IgD-negative memory B cell (primary cell): ENCODE measurements at regions not wholly inside any gene's neighbourhood (a gene's known extent, or its start where the extent isn't known, plus 50 kb on each side); places are given as distances from the start of the nearest gene placed in this dataset.
"Not testable (repeated sequence)": the region's sequence is repeated elsewhere in the genome, so short reads cannot be mapped to it uniquely, and the experiment has no call there.

Experiments
- H3K27ac Mint-ChIP-seq, 3 donors: one replicate each; pipeline ENCODE4 v1.8.0; 2020 to 2022; ENCODE audit warnings: mild to moderate bottlenecking in 3 of 3, mixed read lengths in 3 of 3, moderate library complexity in 1 of 3
- H3K27me3 Mint-ChIP-seq: one replicate; pipeline ENCODE4 v1.8.0; 2021; ENCODE audit warnings: mixed read lengths
- H3K36me3 Mint-ChIP-seq: one replicate; pipeline ENCODE4 v1.8.0; 2020; ENCODE audit warnings: mild to moderate bottlenecking, mixed read lengths
- H3K4me1 Mint-ChIP-seq, 3 donors: one replicate each; pipeline ENCODE4 v1.8.0; 2020 to 2022; ENCODE audit warnings: mixed read lengths in 3 of 3, mild to moderate bottlenecking in 1 of 3
- H3K4me3 Mint-ChIP-seq, 4 donors: one replicate each; pipeline ENCODE4 v1.8.0; 2020 to 2022; ENCODE audit warnings: mild to moderate bottlenecking in 4 of 4, mixed read lengths in 4 of 4, moderate library complexity in 3 of 4
- H3K9me3 Mint-ChIP-seq, 3 donors: one replicate each; pipeline ENCODE4 v1.8.0; 2020 to 2021; ENCODE audit warnings: mixed read lengths in 3 of 3, mild to moderate bottlenecking in 1 of 3

DNA sequence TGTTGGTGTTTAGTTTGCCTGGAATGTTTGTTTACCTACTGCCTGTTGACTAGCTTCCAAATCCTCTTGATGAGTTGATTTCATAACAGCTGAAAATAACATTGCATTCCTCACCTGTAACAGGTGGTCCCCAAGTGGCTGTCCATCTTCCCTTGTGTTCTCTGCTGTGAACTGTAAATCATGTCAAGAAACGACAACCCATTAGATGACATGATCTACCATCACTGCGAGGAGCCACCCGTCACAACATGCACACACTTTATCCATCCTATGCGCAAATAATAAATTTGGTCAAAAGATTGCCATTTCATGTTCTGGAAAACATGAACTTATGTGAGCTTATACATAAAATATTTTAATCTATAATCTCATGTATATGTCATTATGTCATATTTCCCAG is 199.1 kb upstream of the POMZP3 start:
- not testable (repeated sequence) for H3K9me3 Mint-ChIP-seq, H3K4me3 Mint-ChIP-seq, H3K27me3 Mint-ChIP-seq, H3K4me1 Mint-ChIP-seq, H3K36me3 Mint-ChIP-seq, H3K27ac Mint-ChIP-seq

DNA sequence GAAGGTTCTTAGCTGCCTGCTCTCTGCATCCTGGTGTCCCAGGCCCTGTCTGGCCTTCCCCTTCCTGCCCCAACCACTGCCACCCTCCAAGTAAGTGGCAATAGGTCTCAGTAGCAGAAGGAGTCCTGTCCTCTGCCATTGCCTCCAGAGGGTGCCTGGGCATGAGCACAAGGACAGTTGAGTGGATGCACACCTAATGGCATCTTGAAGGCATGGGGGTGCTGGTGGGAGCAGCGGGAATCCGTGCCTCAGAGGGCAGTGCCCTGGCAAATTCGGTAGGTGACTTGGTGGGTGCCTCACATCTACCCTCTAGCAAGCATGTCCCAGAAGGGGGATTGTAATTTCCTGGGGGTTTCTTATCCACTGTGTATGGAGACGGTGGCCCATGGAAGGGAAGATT is 182.8 kb upstream of the POMZP3 start:
- H3K36me3 Mint-ChIP-seq, H3K4me3 Mint-ChIP-seq, H3K9me3 Mint-ChIP-seq, H3K27ac Mint-ChIP-seq, H3K4me1 Mint-ChIP-seq, H3K27me3 Mint-ChIP-seq: not testable (repeated sequence)

DNA sequence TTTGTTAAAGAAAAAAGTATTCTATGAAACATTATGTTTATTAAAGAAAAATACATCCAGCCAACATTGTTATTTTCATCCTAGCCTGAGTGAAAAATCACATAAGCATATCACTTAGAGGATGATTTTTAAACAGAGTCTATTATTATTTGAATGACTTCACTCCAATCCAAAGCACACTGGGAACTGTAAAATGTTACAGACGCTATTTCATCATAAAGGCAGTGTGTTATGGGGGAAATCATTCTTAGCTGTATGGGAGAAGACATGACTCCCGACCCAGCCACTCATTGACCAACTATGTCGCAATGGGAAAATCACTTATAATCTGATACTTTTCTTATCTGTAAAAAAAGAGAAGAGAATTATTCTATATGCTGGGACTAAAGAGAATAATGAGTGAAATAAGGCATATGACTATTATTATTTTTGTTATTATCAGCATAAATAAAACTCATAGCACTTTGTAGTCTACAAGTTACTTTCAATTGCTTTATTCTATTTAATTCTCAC is 180.6 kb upstream of the POMZP3 start:
- not testable (repeated sequence) for H3K36me3 Mint-ChIP-seq, H3K27ac Mint-ChIP-seq, H3K4me3 Mint-ChIP-seq, H3K9me3 Mint-ChIP-seq, H3K4me1 Mint-ChIP-seq, H3K27me3 Mint-ChIP-seq

- H3K27me3 Mint-ChIP-seq, H3K9me3 Mint-ChIP-seq, H3K36me3 Mint-ChIP-seq, H3K27ac Mint-ChIP-seq, H3K4me3 Mint-ChIP-seq, H3K4me1 Mint-ChIP-seq: not testable (repeated sequence)
Measured at GRCh38 chr7:76806460-76806859, 179.4 kb upstream of the POMZP3 start.

GRCh38 chr7:76806010-76806409 is 178.9 kb upstream of the POMZP3 start:
- H3K27ac Mint-ChIP-seq, H3K36me3 Mint-ChIP-seq, H3K4me1 Mint-ChIP-seq, H3K4me3 Mint-ChIP-seq, H3K27me3 Mint-ChIP-seq, H3K9me3 Mint-ChIP-seq: not testable (repeated sequence)

- H3K9me3 Mint-ChIP-seq, H3K27me3 Mint-ChIP-seq, H3K4me3 Mint-ChIP-seq, H3K36me3 Mint-ChIP-seq, H3K4me1 Mint-ChIP-seq, H3K27ac Mint-ChIP-seq: not testable (repeated sequence)
Measured at GRCh38 chr7:76805262-76805661, 178.2 kb upstream of the POMZP3 start.

GRCh38 chr7:76797639-76798038 is 170.6 kb upstream of the POMZP3 start:
- H3K27ac Mint-ChIP-seq, H3K9me3 Mint-ChIP-seq, H3K4me3 Mint-ChIP-seq, H3K36me3 Mint-ChIP-seq, H3K4me1 Mint-ChIP-seq, H3K27me3 Mint-ChIP-seq: not testable (repeated sequence)

DNA sequence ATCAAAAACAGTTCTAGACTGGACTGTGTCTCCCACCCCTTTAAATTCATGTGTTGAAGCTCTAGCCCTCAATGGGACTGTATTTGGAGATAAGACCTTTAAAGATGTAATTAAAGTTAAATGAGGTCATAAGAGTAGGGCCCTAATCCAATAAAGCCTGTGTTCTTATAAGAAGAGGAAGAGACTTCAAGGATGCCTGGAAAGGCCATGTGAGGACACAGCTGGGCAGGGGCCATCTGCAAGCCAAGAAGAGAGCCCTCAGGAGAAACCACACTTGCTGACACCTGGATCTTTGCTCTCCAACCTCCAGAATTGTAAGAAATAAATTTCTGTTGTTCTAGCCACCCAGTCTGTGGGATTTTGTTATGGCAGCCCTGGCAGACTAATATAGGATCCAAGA is 153.6 kb upstream of the POMZP3 start:
- H3K27me3 Mint-ChIP-seq, H3K36me3 Mint-ChIP-seq, H3K4me3 Mint-ChIP-seq, H3K27ac Mint-ChIP-seq, H3K4me1 Mint-ChIP-seq, H3K9me3 Mint-ChIP-seq: not testable (repeated sequence)

GRCh38 chr7:76774279-76774678 is 147.2 kb upstream of the POMZP3 start:
- H3K27me3 Mint-ChIP-seq, H3K4me1 Mint-ChIP-seq, H3K27ac Mint-ChIP-seq, H3K36me3 Mint-ChIP-seq, H3K4me3 Mint-ChIP-seq, H3K9me3 Mint-ChIP-seq: not testable (repeated sequence)

- H3K27ac Mint-ChIP-seq, H3K9me3 Mint-ChIP-seq, H3K36me3 Mint-ChIP-seq, H3K4me1 Mint-ChIP-seq, H3K4me3 Mint-ChIP-seq, H3K27me3 Mint-ChIP-seq: not testable (repeated sequence)
Measured at GRCh38 chr7:76771980-76772379, 144.9 kb upstream of the POMZP3 start.

DNA sequence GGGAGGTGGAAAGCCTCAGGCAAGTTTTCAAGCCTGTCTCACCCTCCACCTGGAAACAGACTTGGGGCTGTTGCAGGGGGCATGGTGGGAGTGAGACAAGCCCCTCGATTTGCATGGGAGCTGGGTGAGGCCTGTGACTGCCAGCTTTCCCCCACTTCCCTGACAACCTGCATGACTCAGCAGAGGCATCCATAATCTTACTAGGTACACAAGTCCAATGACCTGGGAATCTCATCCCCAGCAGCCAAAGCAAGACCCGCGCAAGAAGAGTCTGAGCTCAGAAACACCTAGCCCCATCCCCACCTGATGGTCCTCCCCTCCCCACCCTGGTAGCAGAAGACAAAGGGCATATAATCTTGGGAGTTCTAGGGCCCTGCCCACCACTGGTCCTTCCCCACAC is 136.9 kb upstream of the POMZP3 start:
- not testable (repeated sequence) for H3K4me1 Mint-ChIP-seq, H3K36me3 Mint-ChIP-seq, H3K27me3 Mint-ChIP-seq, H3K9me3 Mint-ChIP-seq, H3K4me3 Mint-ChIP-seq, H3K27ac Mint-ChIP-seq

- not testable (repeated sequence) for H3K27me3 Mint-ChIP-seq, H3K9me3 Mint-ChIP-seq, H3K4me3 Mint-ChIP-seq, H3K36me3 Mint-ChIP-seq, H3K27ac Mint-ChIP-seq, H3K4me1 Mint-ChIP-seq
Measured at GRCh38 chr7:76760546-76761220, 133.6 kb upstream of the POMZP3 start.

DNA sequence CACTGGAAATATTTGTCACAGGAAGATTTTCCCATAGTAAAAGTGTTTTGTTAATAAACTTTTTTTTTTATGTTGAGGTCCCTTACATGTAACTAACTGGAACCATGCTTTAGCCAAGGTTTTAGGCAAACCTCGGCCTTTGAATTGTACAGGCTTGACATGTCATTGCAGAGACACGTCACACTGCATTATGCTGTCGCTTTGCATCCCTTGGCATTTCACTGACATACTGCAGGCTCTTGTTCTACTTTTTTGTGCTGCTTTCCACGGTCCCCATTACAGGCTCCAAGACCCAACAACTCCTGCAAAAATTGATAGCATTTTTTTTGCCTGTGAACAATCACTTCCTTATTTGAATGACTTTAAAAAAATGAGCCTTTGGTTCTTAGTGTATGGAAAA is 112.5 kb upstream of the POMZP3 start:
- not testable (repeated sequence) for H3K4me3 Mint-ChIP-seq, H3K27me3 Mint-ChIP-seq, H3K9me3 Mint-ChIP-seq, H3K4me1 Mint-ChIP-seq, H3K36me3 Mint-ChIP-seq, H3K27ac Mint-ChIP-seq

DNA sequence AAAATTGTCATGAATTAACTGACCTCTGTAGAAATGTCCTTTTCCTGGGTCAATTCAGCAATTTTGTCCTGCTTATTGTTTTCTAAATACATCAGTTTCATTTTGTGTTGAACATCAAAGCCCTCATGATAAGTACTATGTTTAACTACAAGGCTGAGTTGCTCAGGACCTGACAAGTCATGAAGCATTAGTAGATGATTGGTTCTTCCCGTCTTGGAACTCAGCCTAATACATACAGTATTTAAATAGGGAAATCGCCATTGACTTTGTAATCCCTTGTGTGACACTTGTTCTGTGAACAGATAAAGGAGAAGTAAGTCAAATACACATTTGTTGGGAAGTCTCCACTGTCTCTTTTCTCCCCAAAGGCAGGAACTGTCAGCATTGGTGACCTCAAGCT is 109.6 kb upstream of the POMZP3 start:
- not testable (repeated sequence) for H3K27ac Mint-ChIP-seq, H3K9me3 Mint-ChIP-seq, H3K4me3 Mint-ChIP-seq, H3K4me1 Mint-ChIP-seq, H3K27me3 Mint-ChIP-seq, H3K36me3 Mint-ChIP-seq

DNA sequence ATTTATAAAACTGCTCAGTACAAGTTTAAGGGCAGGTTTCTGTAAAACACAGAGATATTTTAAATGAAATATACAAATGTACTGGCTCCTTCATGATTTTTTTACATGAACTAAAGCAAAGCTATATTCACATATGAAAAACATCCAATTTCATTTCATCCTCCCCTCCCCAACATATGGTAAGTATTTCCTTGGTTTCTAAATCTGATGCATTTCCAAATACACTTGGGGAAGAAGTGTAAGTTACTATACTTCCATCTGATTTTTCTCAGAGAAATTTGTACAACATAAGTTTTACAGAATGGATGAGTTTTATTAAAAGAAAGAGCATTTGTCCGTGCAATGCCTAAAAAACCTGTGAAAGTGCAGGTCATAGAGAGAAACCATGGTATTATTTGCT is 109.0 kb upstream of the POMZP3 start:
- not testable (repeated sequence) for H3K36me3 Mint-ChIP-seq, H3K9me3 Mint-ChIP-seq, H3K27ac Mint-ChIP-seq, H3K4me3 Mint-ChIP-seq, H3K4me1 Mint-ChIP-seq, H3K27me3 Mint-ChIP-seq

- H3K9me3 Mint-ChIP-seq: not testable (repeated sequence)
Measured at GRCh38 chr7:76735668-76736067, 108.6 kb upstream of the POMZP3 start.

DNA sequence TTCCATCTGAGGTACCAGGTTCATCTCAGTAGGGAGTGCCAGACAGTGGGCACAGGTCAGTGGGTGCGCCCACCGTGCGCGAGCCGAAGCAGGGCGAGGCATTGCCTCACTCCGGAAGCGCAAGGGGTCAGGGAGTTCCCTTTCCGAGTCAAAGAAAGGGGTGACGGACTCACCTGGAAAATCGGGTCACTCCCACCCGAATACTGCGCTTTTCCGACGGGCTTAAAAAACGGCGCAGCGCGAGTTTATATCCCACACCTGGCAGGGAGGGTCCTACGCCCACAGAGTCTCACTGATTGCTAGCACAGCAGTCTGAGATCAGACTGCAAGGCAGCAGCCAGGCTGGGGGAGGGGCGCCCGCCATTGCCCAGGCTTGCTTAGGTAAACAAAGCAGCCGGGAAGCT is 101.5 kb upstream of the POMZP3 start:
- H3K36me3 Mint-ChIP-seq, H3K27ac Mint-ChIP-seq, H3K4me1 Mint-ChIP-seq, H3K9me3 Mint-ChIP-seq, H3K27me3 Mint-ChIP-seq, H3K4me3 Mint-ChIP-seq: not testable (repeated sequence)

More at GRCh38 chr7:76735668-76736067, 108.6 kb upstream of the POMZP3 start:
- H3K36me3 Mint-ChIP-seq, H3K4me3 Mint-ChIP-seq, H3K27me3 Mint-ChIP-seq, H3K27ac Mint-ChIP-seq, H3K4me1 Mint-ChIP-seq: not testable (repeated sequence)
